HCT116 (cell line): ENCODE measurements at regions not wholly inside any gene's neighbourhood (a gene's known extent, or its start where the extent isn't known, plus 50 kb on each side); places are given as distances from the start of the nearest gene placed in this dataset.

Experiments
- ATAC-seq: fragments of 200-7000 bp; cut with Tn5 transposase; 2 replicates; pipeline ENCODE4 v1.9.1; 2020; ENCODE audit warnings: mild to moderate bottlenecking, moderate library complexity
- BruUV-seq: library from RNA; stranded (reverse); fragments of 400-500 nt; replicated peaks from 2 replicates; lab custom pipeline; 2021; lab: Mats Ljungman, UMichigan
- CTCF ChIA-PET: fragments of 300-600 bp; sonication (Branson Sonifier 250); formaldehyde crosslinking; loops from one replicate; lab custom pipeline; 2021; ENCODE audit warnings: antibody characterized with exemption; lab: Charles Lee
- POLR2A ChIA-PET: fragments of 300-600, 350-600 bp; sonication (Branson Sonifier 250); formaldehyde crosslinking; loops from one replicate; lab custom pipeline; 2021; ENCODE audit warnings: antibody characterized with exemption; lab: Charles Lee
- RAD21 ChIA-PET, 2 experiments: fragments of 300-600 bp; sonication (Branson Sonifier 250); formaldehyde crosslinking; loops; one replicate each; lab custom pipeline; 2023; ENCODE audit warnings: low total read pairs in 2 of 2; ENCODE audit not compliant: uncharacterized antibody in 2 of 2, unreplicated experiment in 2 of 2, low non-redundant PET in 1 of 2; lab: Charles Lee
- DNase-seq: peaks from one replicate; pipeline ENCODE4 v3.0.0-alpha.2; 2010; ENCODE audit warnings: low read depth, low spot score
- H2AFZ ChIP-seq: fragments of 200-600 bp; shearing (Covaris generic), sonication (generic); 2 replicates; pipeline ENCODE4 v1.6.1; 2017; ENCODE audit warnings: low read depth, mixed run types, mixed read lengths, antibody characterized with exemption, low read length; ENCODE audit not compliant: poor library complexity, severe bottlenecking
- H3K27ac ChIP-seq: 2 replicates; pipeline ENCODE4 v1.5.1; 2012; ENCODE audit warnings: low read depth, low read length
- H3K27me3 ChIP-seq: fragments of 200-600 bp; sonication (generic); 2 replicates; pipeline ENCODE4 v1.6.1; 2016; ENCODE audit warnings: mixed run types, low read length, mixed read lengths; ENCODE audit not compliant: insufficient read depth
- H3K36me3 ChIP-seq, 2 experiments: fragments of 200-500 bp in 1 of 2; fragments of 200-600 bp in 1 of 2; sonication (Bioruptor generic) in 1 of 2; sonication (generic) in 1 of 2; 2 replicates each; pipeline versions ENCODE4 v1.5.1 to v1.6.1; 2014 to 2016; ENCODE audit warnings: low read length in 2 of 2, inconsistent platforms in 1 of 2, mixed read lengths in 1 of 2, mixed run types in 1 of 2; ENCODE audit not compliant: insufficient read depth in 2 of 2, control insufficient read depth in 1 of 2
- H3K4me1 ChIP-seq, 2 experiments: fragments of 200-600 bp in 1 of 2; sonication (generic) in 1 of 2; 2 replicates each; pipeline versions ENCODE4 v1.5.1 to v1.6.1; 2012 to 2017; ENCODE audit warnings: low read length in 2 of 2, inconsistent platforms in 1 of 2, mild to moderate bottlenecking in 1 of 2, mixed read lengths in 1 of 2, mixed run types in 1 of 2, moderate library complexity in 1 of 2; ENCODE audit not compliant: insufficient read depth in 2 of 2, control insufficient read depth in 1 of 2
- H3K4me2 ChIP-seq: fragments of 200-600 bp; sonication (generic); 2 replicates; pipeline ENCODE4 v1.6.1; 2017; ENCODE audit warnings: mixed run types, low read length, mixed read lengths
- H3K4me3 ChIP-seq, 2 experiments: fragments of 200-600 bp in 1 of 2; sonication (generic) in 1 of 2; replicated peaks in 1 of 2; 2 replicates each; pipeline ENCODE4 v1.5.1; 2011 to 2016; ENCODE audit warnings: low read length in 2 of 2, control low read depth in 1 of 2, low read depth in 1 of 2, mild to moderate bottlenecking in 1 of 2, mixed read lengths in 1 of 2, mixed run types in 1 of 2
- H3K79me2 ChIP-seq: fragments of 200-600 bp; sonication (generic); 2 replicates; pipeline ENCODE4 v1.6.1; 2017; ENCODE audit warnings: mild to moderate bottlenecking, mixed run types, low read length, moderate library complexity, mixed read lengths; ENCODE audit not compliant: insufficient read depth
- H3K9ac ChIP-seq: fragments of 200-600 bp; sonication (generic); 2 replicates; pipeline ENCODE4 v1.6.1; 2016; ENCODE audit warnings: low read length, mixed read lengths
- H3K9me2 ChIP-seq: fragments of 200-600 bp; sonication (generic), shearing (Covaris generic); 2 replicates; pipeline ENCODE4 v1.6.1; 2017; ENCODE audit warnings: mixed run types, mild to moderate bottlenecking, moderate library complexity; ENCODE audit not compliant: insufficient read depth
- H3K9me3 ChIP-seq, 2 experiments: fragments of 200-500 bp in 1 of 2; fragments of 200-600 bp in 1 of 2; sonication (Bioruptor generic) in 1 of 2; sonication (generic) in 1 of 2; 2 replicates each; pipeline ENCODE4 v1.6.1; 2014 to 2017; ENCODE audit warnings: low read length in 2 of 2, mixed read lengths in 2 of 2, inconsistent platforms in 1 of 2, low read depth in 1 of 2, mild to moderate bottlenecking in 1 of 2, mixed run types in 1 of 2, moderate library complexity in 1 of 2; ENCODE audit not compliant: control insufficient read depth in 1 of 2, insufficient read depth in 1 of 2
- H4K20me1 ChIP-seq: fragments of 200-600 bp; sonication (generic), shearing (Covaris generic); 2 replicates; pipeline ENCODE4 v1.6.1; 2017; ENCODE audit warnings: mixed run types, mild to moderate bottlenecking, moderate library complexity; ENCODE audit not compliant: insufficient read depth
- CBX3 ChIP-seq: IDR thresholded peaks from 2 replicates; pipeline ENCODE4 v1.6.1; 2012; ENCODE audit warnings: low read depth
- EZH2 ChIP-seq: fragments of 200-600 bp; sonication (generic); IDR thresholded peaks from 2 replicates; pipeline ENCODE4 v1.6.1; 2017; ENCODE audit warnings: antibody characterized with exemption, mixed run types
- MAX ChIP-seq: IDR thresholded peaks from 2 replicates; pipeline ENCODE4 v1.6.1; 2012
- POLR2A ChIP-seq: IDR thresholded peaks from 2 replicates; pipeline ENCODE4 v1.7.0; 2011; ENCODE audit warnings: borderline replicate concordance; ENCODE audit not compliant: insufficient read depth, insufficient read length; ENCODE audit errors: extremely low read depth
- REST ChIP-seq: IDR thresholded peaks from 2 replicates; pipeline ENCODE4 v1.6.1; 2012; ENCODE audit warnings: low read depth
- SIN3A ChIP-seq: IDR thresholded peaks from 2 replicates; pipeline ENCODE4 v1.6.1; 2012; ENCODE audit warnings: low read depth
- intact Hi-C: fragments of 100-400 bp; cut with micrococcal nuclease; formaldehyde crosslinking; loops from 2 replicates; pipeline ENCODE4 v1.10.0; 2022

- ChIA-PET RAD21 (no interaction called here), CTCF (no interaction called here), POLR2A (no interaction called here)
- Histone ChIP-seq H3K9me2 (no peaks in the 10 kb centered on the region), H3K27me3 (no peaks in the 10 kb centered on the region), H3K4me3 (no peak overlapping the region), H3K4me2 (no peak overlapping the region), H3K27ac (no peak overlapping the region), H4K20me1 (no peaks in the 10 kb centered on the region), H3K79me2 (no peaks in the 10 kb centered on the region), H3K4me1 (no peaks in the 10 kb centered on the region), H3K9ac (no peak overlapping the region), H3K9me3 (no peaks in the 10 kb centered on the region), H3K36me3 (no peaks in the 10 kb centered on the region), H2AFZ (no peak overlapping the region)
- DNase-seq (no peak), ATAC-seq (no peak)
- intact Hi-C loops = no loop called here
- no TSS peak for BruUV-seq
- TF ChIP-seq MAX (no peak), REST (no peak), CBX3 (no peak)
These were observed 585.7 kb upstream of the ZNF608 start for GRCh38 chr5:125331987-125332598.

GRCh38 chr5:125333416-125333815 lies 587.0 kb upstream of the ZNF608 start:
- CTCF ChIA-PET = no interaction called here
- H3K36me3 ChIP-seq = no peaks in the 10 kb centered on the region
- H3K4me3 ChIP-seq = no peak overlapping the region
- POLR2A ChIA-PET = no interaction called here
- no peaks in the 10 kb centered on the region for H3K9me2 ChIP-seq
- DNase-seq (no peak), ATAC-seq (no peak)
- no peaks in the 10 kb centered on the region for H3K9me3 ChIP-seq
- no peaks in the 10 kb centered on the region for H3K27me3 ChIP-seq
- H3K79me2 ChIP-seq = no peaks in the 10 kb centered on the region
- no peaks in the 10 kb centered on the region for H4K20me1 ChIP-seq
- no peak overlapping the region for H3K27ac ChIP-seq
- H3K9ac ChIP-seq = no peak overlapping the region
- RAD21 ChIA-PET = no interaction called here
- intact Hi-C loops = no loop called here
- TF ChIP-seq POLR2A = no peak
- no peak for TF ChIP-seq SIN3A
- TF ChIP-seq EZH2 = no peak
- no TSS peak for BruUV-seq
- no peak overlapping the region for H3K4me2 ChIP-seq
- no peaks in the 10 kb centered on the region for H3K4me1 ChIP-seq
- H2AFZ ChIP-seq = no peak overlapping the region
